ENCODE measurements at regions not wholly inside any gene's neighbourhood (a gene's known extent, or its start where the extent isn't known, plus 50 kb on each side); places are given as distances from the start of the nearest gene placed in this dataset.

- TF ChIP-seq POLR2A (IDR thresholded peaks at IDR 0.05; ENCODE audit: low read length) (no peak), GATA1 (IDR thresholded peaks at IDR 0.05; ENCODE audit: low read depth, low read length) (no peak)
Observed at GRCh38 chr12:97821806-97822205, 359.2 kb downstream of the RMST start.
